Astrocyte of the spinal cord (primary cell): ENCODE measurements at regions not wholly inside any gene's neighbourhood (a gene's known extent, or its start where the extent isn't known, plus 50 kb on each side); places are given as distances from the start of the nearest gene placed in this dataset.

ENCODE experiments used
- DNase-seq: peaks from one replicate; pipeline ENCODE4 v3.0.0; 2011; ENCODE audit warnings: low read depth, low spot score
- H3K4me3 ChIP-seq: 2 replicates; pipeline ENCODE4 v1.5.1; 2011; ENCODE audit warnings: low read depth, mild to moderate bottlenecking, low read length, moderate library complexity
- CTCF ChIP-seq: IDR thresholded peaks from 2 replicates; pipeline ENCODE4 v1.5.1; 2012; ENCODE audit warnings: low read depth, mild to moderate bottlenecking, low read length, inconsistent platforms
- in situ Hi-C: cut with HindIII; loops from 2 replicates; pipeline ENCODE4 v1.10.0; 2017; ENCODE audit warnings: low sequenced_read_pairs

GRCh38 chr6:9938801-9939200 lies 476.1 kb downstream of the TFAP2A start:
- H3K4me3 ChIP-seq, result no peak overlapping the region
- no peak for TF ChIP-seq CTCF
- no peak for DNase-seq
- in situ Hi-C loops, result no loop called here

DNA sequence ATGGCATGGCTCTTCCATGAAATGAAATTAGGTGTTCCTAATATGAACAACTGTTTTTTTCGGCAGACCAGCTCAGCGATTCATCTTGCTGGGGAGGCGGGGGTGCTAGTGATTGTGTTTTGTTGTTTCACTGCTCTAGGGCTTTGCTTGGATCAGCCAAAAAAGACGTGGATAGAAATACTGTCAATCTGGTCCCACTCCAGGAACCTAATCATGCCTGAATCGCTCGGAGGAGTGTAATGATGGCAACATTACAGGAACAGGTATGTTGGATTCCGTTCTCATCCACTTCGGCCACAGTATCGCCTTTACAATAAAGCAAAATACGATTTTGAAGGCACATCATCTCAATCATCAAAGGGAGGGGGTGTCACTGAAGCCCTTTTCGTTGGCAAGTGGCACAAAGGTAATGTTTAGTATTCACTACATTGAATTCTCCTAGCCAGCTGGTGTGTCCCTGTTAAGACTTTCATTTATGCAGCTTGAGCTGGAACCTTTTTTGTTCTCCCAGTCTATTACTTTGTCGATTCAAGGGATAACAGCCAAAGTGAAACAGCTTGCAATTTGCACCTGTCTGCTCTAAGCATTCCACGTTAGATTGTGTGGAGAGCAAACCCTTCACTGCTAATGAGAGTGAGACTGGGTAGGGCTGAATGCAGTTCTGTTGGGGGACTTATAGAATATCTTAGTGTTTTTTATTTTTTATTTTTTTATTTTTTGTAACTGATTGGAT lies 477.7 kb downstream of the TFAP2A start:
- no peak for DNase-seq
- no peak overlapping the region for H3K4me3 ChIP-seq
- in situ Hi-C loops, result no loop called here
- TF ChIP-seq CTCF, result no peak

GRCh38 chr6:9936551-9936950 lies 478.3 kb downstream of the TFAP2A start:
- DNase-seq, result no peak
- no peak for TF ChIP-seq CTCF
- in situ Hi-C loops, result no loop called here
- no peak overlapping the region for H3K4me3 ChIP-seq

DNA sequence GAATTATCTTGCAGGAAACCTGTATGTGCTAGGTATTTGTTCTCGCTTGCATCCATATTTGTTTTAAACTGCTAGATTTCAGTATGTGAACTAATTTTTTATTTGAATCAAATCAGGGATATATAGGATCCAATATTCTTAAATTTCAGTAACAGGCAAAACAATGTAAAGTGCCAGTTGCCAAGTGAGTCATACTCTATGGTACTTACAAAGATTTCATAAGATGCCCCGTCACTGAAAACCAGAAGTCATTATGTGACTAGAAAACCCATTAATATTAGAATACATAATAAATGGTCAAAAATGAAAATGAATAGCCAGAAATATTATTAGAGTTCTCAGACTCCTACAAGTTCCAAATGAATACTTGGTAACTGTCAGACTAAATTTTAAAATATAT lies 481.2 kb downstream of the TFAP2A start:
- in situ Hi-C loops, result no loop called here
- no peak overlapping the region for H3K4me3 ChIP-seq
- no peak for TF ChIP-seq CTCF
- peak; percentile 9 for DNase-seq

DNA sequence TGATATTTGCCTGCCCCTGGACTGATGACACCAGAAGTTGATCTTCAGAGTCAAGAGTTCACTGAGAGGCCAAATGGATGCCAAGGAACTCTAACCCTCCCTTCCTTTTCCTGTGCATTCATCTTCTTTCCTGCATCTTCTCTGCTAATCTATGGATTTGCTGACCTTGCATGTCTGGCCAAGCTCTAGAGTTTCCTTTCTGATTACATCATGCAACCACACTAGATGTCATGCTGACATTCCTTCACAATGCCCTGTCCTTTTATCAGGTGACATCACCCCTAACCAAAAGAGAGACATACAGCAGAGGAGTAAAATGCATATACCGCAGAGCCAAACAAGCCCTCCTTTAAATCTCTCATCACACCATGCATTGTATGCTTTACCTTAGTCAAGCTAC lies 487.6 kb downstream of the TFAP2A start:
- no peak overlapping the region for H3K4me3 ChIP-seq
- no peak for DNase-seq
- no peak for TF ChIP-seq CTCF
- in situ Hi-C loops, result no loop called here

GRCh38 chr6:9924971-9925370 lies 489.9 kb downstream of the TFAP2A start:
- DNase-seq, result no peak
- no peak overlapping the region for H3K4me3 ChIP-seq
- in situ Hi-C loops, result no loop called here
- TF ChIP-seq CTCF, result no peak
